GM23338 (cell line): ENCODE measurements at regions not wholly inside any gene's neighbourhood (a gene's known extent, or its start where the extent isn't known, plus 50 kb on each side); places are given as distances from the start of the nearest gene placed in this dataset.

Source experiments
- ATAC-seq: fragments of 200-7000 bp; cut with Tn5 transposase; 3 replicates; pipeline ENCODE4 v1.9.1; 2020
- DNase-seq: peaks from one replicate; pipeline ENCODE4 v3.0.0-alpha.2; 2015; ENCODE audit warnings: low spot score
- H2AFZ ChIP-seq: fragments of 200-600 bp; sonication (generic); 2 replicates; pipeline ENCODE4 v1.8.0; 2016; ENCODE audit warnings: antibody characterized with exemption, mild to moderate bottlenecking, moderate library complexity
- H3F3A ChIP-seq: fragments of 200-600 bp; sonication (generic); replicated peaks from 2 replicates; pipeline ENCODE4 v1.8.0; 2017; ENCODE audit warnings: antibody characterized with exemption, mixed run types, low read depth
- H3K27ac ChIP-seq: fragments of 200-600 bp; sonication (generic); 2 replicates; pipeline ENCODE4 v1.6.1; 2016; ENCODE audit warnings: low read depth
- H3K27me3 ChIP-seq: fragments of 200-600 bp; sonication (generic); 2 replicates; pipeline ENCODE4 v1.8.0; 2016; ENCODE audit warnings: mild to moderate bottlenecking, mixed run types, moderate library complexity; ENCODE audit not compliant: insufficient read depth
- H3K36me3 ChIP-seq: fragments of 200-600 bp; sonication (generic); 2 replicates; pipeline ENCODE4 v1.8.0; 2016; ENCODE audit warnings: mild to moderate bottlenecking; ENCODE audit not compliant: insufficient read depth
- H3K4me1 ChIP-seq: fragments of 200-600 bp; sonication (generic); 2 replicates; pipeline ENCODE4 v1.8.0; 2016; ENCODE audit warnings: mild to moderate bottlenecking, moderate library complexity; ENCODE audit not compliant: insufficient read depth
- H3K4me2 ChIP-seq: fragments of 200-600 bp; sonication (generic); 2 replicates; pipeline ENCODE4 v1.7.1; 2017; ENCODE audit warnings: mixed run types
- H3K4me3 ChIP-seq: fragments of 200-600 bp; sonication (generic); 2 replicates; pipeline ENCODE4 v1.6.1; 2016; ENCODE audit warnings: mixed run types
- H3K79me2 ChIP-seq: fragments of 200-600 bp; sonication (generic); replicated peaks from 2 replicates; pipeline ENCODE4 v1.8.0; 2017; ENCODE audit warnings: mild to moderate bottlenecking; ENCODE audit not compliant: insufficient read depth
- H3K9me2 ChIP-seq: fragments of 200-600 bp; sonication (generic); 2 replicates; pipeline ENCODE4 v1.8.0; 2017; ENCODE audit not compliant: insufficient read depth
- H4K20me1 ChIP-seq: fragments of 200-600 bp; sonication (generic); replicated peaks from 2 replicates; pipeline ENCODE4 v1.8.0; 2017; ENCODE audit warnings: mild to moderate bottlenecking; ENCODE audit not compliant: insufficient read depth
- H3K27ac Mint-ChIP-seq: 2 replicates; pipeline ENCODE4 v1.8.0; 2020; ENCODE audit warnings: inconsistent platforms, mild to moderate bottlenecking, moderate library complexity, mixed read lengths
- H3K27me3 Mint-ChIP-seq: 3 replicates; pipeline ENCODE4 v1.8.0; 2022; ENCODE audit warnings: low read depth, mild to moderate bottlenecking, moderate library complexity, mixed read lengths, inconsistent platforms; ENCODE audit not compliant: insufficient read depth, poor library complexity
- H3K36me3 Mint-ChIP-seq: 3 replicates; pipeline ENCODE4 v1.8.0; 2021; ENCODE audit warnings: low read depth, mild to moderate bottlenecking, inconsistent platforms, moderate library complexity, mixed read lengths
- H3K4me1 Mint-ChIP-seq: 3 replicates; pipeline ENCODE4 v1.8.0; 2020; ENCODE audit warnings: mild to moderate bottlenecking, inconsistent platforms, mixed read lengths
- H3K4me3 Mint-ChIP-seq: 3 replicates; pipeline ENCODE4 v1.8.0; 2021; ENCODE audit warnings: moderate library complexity, mild to moderate bottlenecking, inconsistent platforms, mixed read lengths
- H3K9me3 Mint-ChIP-seq: 3 replicates; pipeline ENCODE4 v1.8.0; 2020; ENCODE audit warnings: moderate library complexity, mild to moderate bottlenecking, inconsistent platforms, mixed read lengths
- CREB1 ChIP-seq: fragments of 250-450 bp; sonication (Bioruptor Pico); IDR thresholded peaks from 2 replicates; pipeline ENCODE4 v1.5.0; 2020; ENCODE audit warnings: low read depth, mild to moderate bottlenecking, moderate library complexity
- CTCF ChIP-seq, 2 experiments: fragments of 200-600 bp in 1 of 2; sonication (generic) in 1 of 2; conservative IDR thresholded peaks; 2 replicates each; pipeline versions ENCODE4 v1.5.1 to v1.6.1; 2016 to 2017; ENCODE audit warnings: antibody characterized with exemption in 2 of 2, low read depth in 2 of 2, mild to moderate bottlenecking in 2 of 2, moderate library complexity in 1 of 2
- EZH2phosphoT487 ChIP-seq: fragments of 200-600 bp; sonication (generic); IDR thresholded peaks from one replicate; pipeline ENCODE4 v1.8.1; 2018; ENCODE audit warnings: antibody characterized with exemption; ENCODE audit not compliant: unreplicated experiment
- NANOG ChIP-seq: IDR thresholded peaks from 2 replicates; pipeline ENCODE4 v1.6.1; 2016; ENCODE audit warnings: antibody characterized with exemption, borderline replicate concordance
- ZNF114 ChIP-seq: fragments of 250-450 bp; sonication (Bioruptor Pico); IDR thresholded peaks from 2 replicates; pipeline ENCODE4 v1.5.0; 2020; ENCODE audit warnings: mild to moderate bottlenecking, moderate library complexity
- ZNF462 ChIP-seq: fragments of 250-450 bp; sonication (Bioruptor Pico); IDR thresholded peaks from 2 replicates; pipeline ENCODE4 v1.5.0; 2020; ENCODE audit warnings: mild to moderate bottlenecking, moderate library complexity

- no peak for TF ChIP-seq ZNF462 (CRISPR knock-in tag)
- TF ChIP-seq EZH2phosphoT487: no peak
- no peak for TF ChIP-seq NANOG
- TF ChIP-seq ZNF114: no peak
Observed at GRCh38 chr2:136342138-136342537, 224.2 kb upstream of the CXCR4 start (continued).

- Histone ChIP-seq H4K20me1 (no peaks in the 10 kb centered on the region), H3K4me2 (no peak overlapping the region)
- no peak for TF ChIP-seq CREB1 (CRISPR knock-in tag)
- TF ChIP-seq CTCF (conservative IDR thresholded peaks at IDR 0.05; ENCODE audit: low read depth in 2 of 2): no peak
Observed at GRCh38 chr2:136334967-136335366, 217.0 kb upstream of the CXCR4 start.

More at GRCh38 chr2:136334967-136335366, 217.0 kb upstream of the CXCR4 start:
- peaks cover 5% of the 10 kb centered on the region for H3K27me3 Mint-ChIP-seq
- H3K4me1 Mint-ChIP-seq: no peaks in the 10 kb centered on the region; the same call in 2 of the 3 replicates
- no peak overlapping the region for H3K27ac ChIP-seq
- DNase-seq (no peak), ATAC-seq (no peak)
- H3K9me2 ChIP-seq: peaks cover 5% of the 10 kb centered on the region; the same call in 1 of the 2 replicates
- no peak overlapping the region for H3K4me3 ChIP-seq
- H3K36me3 ChIP-seq: no peaks in the 10 kb centered on the region
- no peaks in the 10 kb centered on the region for H3F3A ChIP-seq
- H3K27ac Mint-ChIP-seq: no peak overlapping the region
- no peak overlapping the region for H3K4me3 Mint-ChIP-seq
- no peaks in the 10 kb centered on the region for H3K36me3 Mint-ChIP-seq
- H3K79me2 ChIP-seq: no peaks in the 10 kb centered on the region
- H2AFZ ChIP-seq: no peak overlapping the region
- H3K4me1 ChIP-seq: no peaks in the 10 kb centered on the region
- no peaks in the 10 kb centered on the region for H3K27me3 ChIP-seq
- peaks cover 3% of the 10 kb centered on the region; the same call in 2 of the 3 replicates for H3K9me3 Mint-ChIP-seq
